WTC11 (cell line): ENCODE measurements at regions not wholly inside any gene's neighbourhood (a gene's known extent, or its start where the extent isn't known, plus 50 kb on each side); places are given as distances from the start of the nearest gene placed in this dataset.

Experiments used
- ATAC-seq: fragments of 200-7000 bp; cut with Tn5 transposase; 2 replicates; pipeline ENCODE4 v1.10.0; 2021; ENCODE audit warnings: mild to moderate bottlenecking, moderate library complexity
- CTCF ChIA-PET: fragments of 300-600 bp; sonication (Branson Sonifier 250); formaldehyde crosslinking; loops from one replicate; lab custom pipeline; 2021; ENCODE audit warnings: antibody characterized with exemption; lab: Charles Lee
- POLR2A ChIA-PET: fragments of 350-600 bp; sonication (Branson Sonifier 250); formaldehyde crosslinking; loops from one replicate; lab custom pipeline; 2021; ENCODE audit warnings: antibody characterized with exemption; lab: Charles Lee
- DNase-seq: peaks from one replicate; pipeline ENCODE4 v3.0.0; 2021; ENCODE audit warnings: low spot score
- H3K27ac Mint-ChIP-seq: 2 replicates; pipeline ENCODE4 v1.8.0; 2021; ENCODE audit warnings: mixed read lengths
- H3K27me3 Mint-ChIP-seq: 2 replicates; pipeline ENCODE4 v1.8.0; 2021; ENCODE audit warnings: low read depth, mild to moderate bottlenecking, moderate library complexity, mixed read lengths
- H3K36me3 Mint-ChIP-seq: 2 replicates; pipeline ENCODE4 v1.8.0; 2021; ENCODE audit warnings: mixed read lengths
- H3K4me1 Mint-ChIP-seq: 2 replicates; pipeline ENCODE4 v1.8.0; 2022; ENCODE audit warnings: mixed read lengths
- H3K4me3 Mint-ChIP-seq: 2 replicates; pipeline ENCODE4 v1.8.0; 2021; ENCODE audit warnings: mild to moderate bottlenecking, moderate library complexity, mixed read lengths
- H3K9me3 Mint-ChIP-seq: 2 replicates; pipeline ENCODE4 v1.8.0; 2021; ENCODE audit warnings: mixed read lengths
- ELF4 ChIP-seq: sonication (generic); formaldehyde crosslinking; IDR thresholded peaks from 2 replicates; pipeline ENCODE4 v1.8.1; 2022; ENCODE audit warnings: low read depth, mild to moderate bottlenecking, moderate library complexity, missing genetic modification reagents
- GABPB1 ChIP-seq: sonication (generic); formaldehyde crosslinking; IDR thresholded peaks from 2 replicates; pipeline ENCODE4 v1.8.1; 2023; ENCODE audit warnings: mild to moderate bottlenecking, missing genetic modification reagents
- IRF2 ChIP-seq: sonication (generic); formaldehyde crosslinking; IDR thresholded peaks from 2 replicates; pipeline ENCODE4 v1.8.0; 2022; ENCODE audit warnings: low read depth, missing genetic modification reagents, borderline replicate concordance
- KAT7 ChIP-seq: sonication (generic); formaldehyde crosslinking; IDR thresholded peaks from 2 replicates; pipeline ENCODE4 v1.8.1; 2023; ENCODE audit warnings: missing genetic modification reagents, mild to moderate bottlenecking, borderline replicate concordance
- MXD4 ChIP-seq: fragments of 250-450 bp; sonication (Bioruptor Pico); IDR thresholded peaks from 2 replicates; pipeline ENCODE4 v1.8.0; 2021; ENCODE audit warnings: mild to moderate bottlenecking, moderate library complexity, borderline replicate concordance
- NFATC4 ChIP-seq: fragments of 250-450 bp; sonication (Bioruptor Pico); IDR thresholded peaks from 2 replicates; pipeline ENCODE4 v1.9.0; 2021; ENCODE audit warnings: mild to moderate bottlenecking
- NFE2L1 ChIP-seq: sonication (generic); formaldehyde crosslinking; IDR thresholded peaks from 2 replicates; pipeline ENCODE4 v1.8.1; 2023; ENCODE audit warnings: missing genetic modification reagents
- NFYB ChIP-seq: sonication (generic); formaldehyde crosslinking; conservative IDR thresholded peaks from 2 replicates; pipeline ENCODE4 v1.8.0; 2022; ENCODE audit warnings: low read depth, missing genetic modification reagents
- NR2C2 ChIP-seq: sonication (generic); formaldehyde crosslinking; IDR thresholded peaks from 2 replicates; pipeline ENCODE4 v1.8.0; 2022; ENCODE audit warnings: mild to moderate bottlenecking, missing genetic modification reagents
- OVOL2 ChIP-seq: fragments of 250-450 bp; sonication (Bioruptor Pico); IDR thresholded peaks from 2 replicates; pipeline ENCODE4 v1.9.0; 2021; ENCODE audit warnings: mild to moderate bottlenecking, borderline replicate concordance
- RELA ChIP-seq: sonication (generic); formaldehyde crosslinking; IDR thresholded peaks from 2 replicates; pipeline ENCODE4 v1.8.1; 2022; ENCODE audit warnings: missing genetic modification reagents, mild to moderate bottlenecking, borderline replicate concordance
- SOX15 ChIP-seq: fragments of 250-450 bp; sonication (Bioruptor Pico); IDR thresholded peaks from 2 replicates; pipeline ENCODE4 v1.9.0; 2021; ENCODE audit warnings: mild to moderate bottlenecking
- TP53 ChIP-seq: sonication (generic); formaldehyde crosslinking; IDR thresholded peaks from 2 replicates; pipeline ENCODE4 v1.8.1; 2023; ENCODE audit warnings: mild to moderate bottlenecking, missing genetic modification reagents
- ZNF396 ChIP-seq: fragments of 250-450 bp; sonication (Bioruptor Pico); IDR thresholded peaks from 2 replicates; pipeline ENCODE4 v1.8.0; 2021; ENCODE audit warnings: mild to moderate bottlenecking, moderate library complexity, borderline replicate concordance
- ZNF671 ChIP-seq: fragments of 250-450 bp; sonication (Bioruptor Pico); IDR thresholded peaks from 2 replicates; pipeline ENCODE4 v1.8.0; 2021; ENCODE audit warnings: mild to moderate bottlenecking
- TF ChIP-seq, protein P1 (sequence below): sonication (generic); formaldehyde crosslinking; IDR thresholded peaks from 2 replicates; pipeline ENCODE4 v1.8.0; 2023; ENCODE audit warnings: missing genetic modification reagents, mild to moderate bottlenecking, borderline replicate concordance
- TF ChIP-seq, protein P2 (sequence below): sonication (generic); formaldehyde crosslinking; IDR thresholded peaks from 2 replicates; pipeline ENCODE4 v1.8.1; 2022; ENCODE audit warnings: mild to moderate bottlenecking, missing genetic modification reagents, moderate library complexity, borderline replicate concordance
- TF ChIP-seq, protein P3 (sequence below): sonication (generic); formaldehyde crosslinking; IDR thresholded peaks from 2 replicates; pipeline ENCODE4 v1.8.0; 2022; ENCODE audit warnings: mild to moderate bottlenecking, missing genetic modification reagents
- TF ChIP-seq, protein P4 (sequence below): sonication (generic); formaldehyde crosslinking; conservative IDR thresholded peaks from 2 replicates; pipeline ENCODE4 v1.8.1; 2023; ENCODE audit warnings: mild to moderate bottlenecking, low read depth, missing genetic modification reagents, moderate library complexity
- TF ChIP-seq, protein P5 (sequence below): fragments of 250-450 bp; sonication (Bioruptor Pico); IDR thresholded peaks from 2 replicates; pipeline ENCODE4 v1.9.0; 2021; ENCODE audit warnings: mild to moderate bottlenecking
- TF ChIP-seq, protein P6 (sequence below): sonication (generic); formaldehyde crosslinking; conservative IDR thresholded peaks from 2 replicates; pipeline ENCODE4 v1.8.1; 2022; ENCODE audit warnings: mild to moderate bottlenecking, missing genetic modification reagents

DNA sequence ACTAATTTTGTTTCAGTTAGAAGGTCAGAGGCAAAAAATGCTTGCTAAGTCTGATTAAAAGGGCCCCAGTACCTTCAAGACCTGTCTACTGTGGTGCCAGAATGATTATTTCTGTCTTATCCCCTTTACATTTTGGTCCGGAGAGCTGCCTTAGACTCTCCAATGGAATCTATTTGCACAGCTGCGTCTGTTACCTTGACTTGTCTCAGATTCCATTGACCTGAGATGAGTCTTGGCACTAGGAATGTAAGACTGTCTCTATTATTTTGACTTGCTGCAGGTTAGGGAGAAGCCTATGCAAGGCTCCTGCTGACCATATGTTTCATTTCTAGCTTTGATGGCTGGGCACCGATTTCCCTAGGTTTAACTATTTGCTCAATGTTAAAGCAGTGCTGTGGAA lies 457.6 kb downstream of the KCTD8 start:
- peak; percentile 39; the same call in 1 of the 2 replicates for ATAC-seq
- Mint-ChIP-seq H3K36me3 (no peaks in the 10 kb centered on the region), H3K4me1 (peaks cover 37% of the 10 kb centered on the region), H3K9me3 (0 out of 2 replicates have a peak, but pooled peaks cover 8% of the 10 kb centered on the region), H3K4me3 (no peak overlapping the region), H3K27me3 (no peaks in the 10 kb centered on the region), H3K27ac (no peak overlapping the region)
- ChIA-PET POLR2A (no interaction called here), CTCF (no interaction called here)
- no peak for DNase-seq
- no peak for TF ChIP-seq GABPB1 (CRISPR knock-in tag)
- TF ChIP-seq KAT7 = no peak
- no peak for TF ChIP-seq NFATC4 (CRISPR knock-in tag)
- TF ChIP-seq RELA = no peak
- no peak for TF ChIP-seq TP53 (CRISPR knock-in tag)
- TF ChIP-seq OVOL2 = no peak
- TF ChIP-seq IRF2 = no peak
- TF ChIP-seq ZNF396 (CRISPR knock-in tag) = no peak
- no peak for TF ChIP-seq NFYB (CRISPR knock-in tag)
- TF ChIP-seq MXD4 = no peak
- TF ChIP-seq NFE2L1 (CRISPR knock-in tag) = no peak

DNA sequence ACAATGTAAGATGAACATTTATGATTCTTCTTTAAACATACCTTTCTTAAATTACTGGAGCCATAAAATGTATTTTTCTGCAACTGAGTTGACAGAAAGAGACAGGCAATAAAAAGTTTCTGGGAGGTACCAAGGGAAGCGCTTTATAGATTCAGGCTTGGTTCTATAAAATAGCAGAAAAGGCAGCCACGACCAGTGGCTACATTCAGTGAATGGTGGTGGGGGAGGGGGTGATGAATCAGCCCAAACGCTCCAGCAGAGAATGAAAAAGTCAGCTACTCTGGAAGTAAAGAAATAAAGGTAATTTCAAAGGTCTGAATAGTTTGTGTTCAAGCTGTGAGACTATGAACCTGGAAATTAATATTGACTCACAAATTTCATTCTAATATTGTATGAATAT lies 456.1 kb downstream of the KCTD8 start:
- no peaks in the 10 kb centered on the region for H3K27me3 Mint-ChIP-seq
- TF ChIP-seq, protein P1, sequence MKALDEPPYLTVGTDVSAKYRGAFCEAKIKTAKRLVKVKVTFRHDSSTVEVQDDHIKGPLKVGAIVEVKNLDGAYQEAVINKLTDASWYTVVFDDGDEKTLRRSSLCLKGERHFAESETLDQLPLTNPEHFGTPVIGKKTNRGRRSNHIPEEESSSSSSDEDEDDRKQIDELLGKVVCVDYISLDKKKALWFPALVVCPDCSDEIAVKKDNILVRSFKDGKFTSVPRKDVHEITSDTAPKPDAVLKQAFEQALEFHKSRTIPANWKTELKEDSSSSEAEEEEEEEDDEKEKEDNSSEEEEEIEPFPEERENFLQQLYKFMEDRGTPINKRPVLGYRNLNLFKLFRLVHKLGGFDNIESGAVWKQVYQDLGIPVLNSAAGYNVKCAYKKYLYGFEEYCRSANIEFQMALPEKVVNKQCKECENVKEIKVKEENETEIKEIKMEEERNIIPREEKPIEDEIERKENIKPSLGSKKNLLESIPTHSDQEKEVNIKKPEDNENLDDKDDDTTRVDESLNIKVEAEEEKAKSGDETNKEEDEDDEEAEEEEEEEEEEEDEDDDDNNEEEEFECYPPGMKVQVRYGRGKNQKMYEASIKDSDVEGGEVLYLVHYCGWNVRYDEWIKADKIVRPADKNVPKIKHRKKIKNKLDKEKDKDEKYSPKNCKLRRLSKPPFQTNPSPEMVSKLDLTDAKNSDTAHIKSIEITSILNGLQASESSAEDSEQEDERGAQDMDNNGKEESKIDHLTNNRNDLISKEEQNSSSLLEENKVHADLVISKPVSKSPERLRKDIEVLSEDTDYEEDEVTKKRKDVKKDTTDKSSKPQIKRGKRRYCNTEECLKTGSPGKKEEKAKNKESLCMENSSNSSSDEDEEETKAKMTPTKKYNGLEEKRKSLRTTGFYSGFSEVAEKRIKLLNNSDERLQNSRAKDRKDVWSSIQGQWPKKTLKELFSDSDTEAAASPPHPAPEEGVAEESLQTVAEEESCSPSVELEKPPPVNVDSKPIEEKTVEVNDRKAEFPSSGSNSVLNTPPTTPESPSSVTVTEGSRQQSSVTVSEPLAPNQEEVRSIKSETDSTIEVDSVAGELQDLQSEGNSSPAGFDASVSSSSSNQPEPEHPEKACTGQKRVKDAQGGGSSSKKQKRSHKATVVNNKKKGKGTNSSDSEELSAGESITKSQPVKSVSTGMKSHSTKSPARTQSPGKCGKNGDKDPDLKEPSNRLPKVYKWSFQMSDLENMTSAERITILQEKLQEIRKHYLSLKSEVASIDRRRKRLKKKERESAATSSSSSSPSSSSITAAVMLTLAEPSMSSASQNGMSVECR (CRISPR knock-in tag) = no peak
- TF ChIP-seq, protein P2, sequence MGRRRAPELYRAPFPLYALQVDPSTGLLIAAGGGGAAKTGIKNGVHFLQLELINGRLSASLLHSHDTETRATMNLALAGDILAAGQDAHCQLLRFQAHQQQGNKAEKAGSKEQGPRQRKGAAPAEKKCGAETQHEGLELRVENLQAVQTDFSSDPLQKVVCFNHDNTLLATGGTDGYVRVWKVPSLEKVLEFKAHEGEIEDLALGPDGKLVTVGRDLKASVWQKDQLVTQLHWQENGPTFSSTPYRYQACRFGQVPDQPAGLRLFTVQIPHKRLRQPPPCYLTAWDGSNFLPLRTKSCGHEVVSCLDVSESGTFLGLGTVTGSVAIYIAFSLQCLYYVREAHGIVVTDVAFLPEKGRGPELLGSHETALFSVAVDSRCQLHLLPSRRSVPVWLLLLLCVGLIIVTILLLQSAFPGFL = no peak
- TF ChIP-seq TP53 (CRISPR knock-in tag) (no peak), NFATC4 (CRISPR knock-in tag) (no peak), ZNF671 (CRISPR knock-in tag) (no peak), NFYB (CRISPR knock-in tag) (no peak), ELF4 (CRISPR knock-in tag) (no peak), SOX15 (CRISPR knock-in tag) (no peak), NR2C2 (CRISPR knock-in tag) (no peak)
- TF ChIP-seq, protein P3, sequence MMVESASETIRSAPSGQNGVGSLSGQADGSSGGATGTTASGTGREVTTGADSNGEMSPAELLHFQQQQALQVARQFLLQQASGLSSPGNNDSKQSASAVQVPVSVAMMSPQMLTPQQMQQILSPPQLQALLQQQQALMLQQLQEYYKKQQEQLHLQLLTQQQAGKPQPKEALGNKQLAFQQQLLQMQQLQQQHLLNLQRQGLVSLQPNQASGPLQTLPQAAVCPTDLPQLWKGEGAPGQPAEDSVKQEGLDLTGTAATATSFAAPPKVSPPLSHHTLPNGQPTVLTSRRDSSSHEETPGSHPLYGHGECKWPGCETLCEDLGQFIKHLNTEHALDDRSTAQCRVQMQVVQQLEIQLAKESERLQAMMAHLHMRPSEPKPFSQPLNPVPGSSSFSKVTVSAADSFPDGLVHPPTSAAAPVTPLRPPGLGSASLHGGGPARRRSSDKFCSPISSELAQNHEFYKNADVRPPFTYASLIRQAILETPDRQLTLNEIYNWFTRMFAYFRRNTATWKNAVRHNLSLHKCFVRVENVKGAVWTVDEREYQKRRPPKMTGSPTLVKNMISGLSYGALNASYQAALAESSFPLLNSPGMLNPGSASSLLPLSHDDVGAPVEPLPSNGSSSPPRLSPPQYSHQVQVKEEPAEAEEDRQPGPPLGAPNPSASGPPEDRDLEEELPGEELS (CRISPR knock-in tag) = no peak
- TF ChIP-seq, protein P4, sequence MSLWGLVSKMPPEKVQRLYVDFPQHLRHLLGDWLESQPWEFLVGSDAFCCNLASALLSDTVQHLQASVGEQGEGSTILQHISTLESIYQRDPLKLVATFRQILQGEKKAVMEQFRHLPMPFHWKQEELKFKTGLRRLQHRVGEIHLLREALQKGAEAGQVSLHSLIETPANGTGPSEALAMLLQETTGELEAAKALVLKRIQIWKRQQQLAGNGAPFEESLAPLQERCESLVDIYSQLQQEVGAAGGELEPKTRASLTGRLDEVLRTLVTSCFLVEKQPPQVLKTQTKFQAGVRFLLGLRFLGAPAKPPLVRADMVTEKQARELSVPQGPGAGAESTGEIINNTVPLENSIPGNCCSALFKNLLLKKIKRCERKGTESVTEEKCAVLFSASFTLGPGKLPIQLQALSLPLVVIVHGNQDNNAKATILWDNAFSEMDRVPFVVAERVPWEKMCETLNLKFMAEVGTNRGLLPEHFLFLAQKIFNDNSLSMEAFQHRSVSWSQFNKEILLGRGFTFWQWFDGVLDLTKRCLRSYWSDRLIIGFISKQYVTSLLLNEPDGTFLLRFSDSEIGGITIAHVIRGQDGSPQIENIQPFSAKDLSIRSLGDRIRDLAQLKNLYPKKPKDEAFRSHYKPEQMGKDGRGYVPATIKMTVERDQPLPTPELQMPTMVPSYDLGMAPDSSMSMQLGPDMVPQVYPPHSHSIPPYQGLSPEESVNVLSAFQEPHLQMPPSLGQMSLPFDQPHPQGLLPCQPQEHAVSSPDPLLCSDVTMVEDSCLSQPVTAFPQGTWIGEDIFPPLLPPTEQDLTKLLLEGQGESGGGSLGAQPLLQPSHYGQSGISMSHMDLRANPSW = no peak
- TF ChIP-seq, protein P5, sequence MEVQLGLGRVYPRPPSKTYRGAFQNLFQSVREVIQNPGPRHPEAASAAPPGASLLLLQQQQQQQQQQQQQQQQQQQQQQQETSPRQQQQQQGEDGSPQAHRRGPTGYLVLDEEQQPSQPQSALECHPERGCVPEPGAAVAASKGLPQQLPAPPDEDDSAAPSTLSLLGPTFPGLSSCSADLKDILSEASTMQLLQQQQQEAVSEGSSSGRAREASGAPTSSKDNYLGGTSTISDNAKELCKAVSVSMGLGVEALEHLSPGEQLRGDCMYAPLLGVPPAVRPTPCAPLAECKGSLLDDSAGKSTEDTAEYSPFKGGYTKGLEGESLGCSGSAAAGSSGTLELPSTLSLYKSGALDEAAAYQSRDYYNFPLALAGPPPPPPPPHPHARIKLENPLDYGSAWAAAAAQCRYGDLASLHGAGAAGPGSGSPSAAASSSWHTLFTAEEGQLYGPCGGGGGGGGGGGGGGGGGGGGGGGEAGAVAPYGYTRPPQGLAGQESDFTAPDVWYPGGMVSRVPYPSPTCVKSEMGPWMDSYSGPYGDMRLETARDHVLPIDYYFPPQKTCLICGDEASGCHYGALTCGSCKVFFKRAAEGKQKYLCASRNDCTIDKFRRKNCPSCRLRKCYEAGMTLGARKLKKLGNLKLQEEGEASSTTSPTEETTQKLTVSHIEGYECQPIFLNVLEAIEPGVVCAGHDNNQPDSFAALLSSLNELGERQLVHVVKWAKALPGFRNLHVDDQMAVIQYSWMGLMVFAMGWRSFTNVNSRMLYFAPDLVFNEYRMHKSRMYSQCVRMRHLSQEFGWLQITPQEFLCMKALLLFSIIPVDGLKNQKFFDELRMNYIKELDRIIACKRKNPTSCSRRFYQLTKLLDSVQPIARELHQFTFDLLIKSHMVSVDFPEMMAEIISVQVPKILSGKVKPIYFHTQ (CRISPR knock-in tag) = no peak
- TF ChIP-seq, protein P6, sequence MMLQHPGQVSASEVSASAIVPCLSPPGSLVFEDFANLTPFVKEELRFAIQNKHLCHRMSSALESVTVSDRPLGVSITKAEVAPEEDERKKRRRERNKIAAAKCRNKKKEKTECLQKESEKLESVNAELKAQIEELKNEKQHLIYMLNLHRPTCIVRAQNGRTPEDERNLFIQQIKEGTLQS (CRISPR knock-in tag) = no peak
- ATAC-seq = peak; percentile 46; the same call in 1 of the 2 replicates

More for the DNA sequence above, 456.1 kb downstream of the KCTD8 start:
- no peaks in the 10 kb centered on the region for H3K36me3 Mint-ChIP-seq
- no peak overlapping the region for H3K4me3 Mint-ChIP-seq
- POLR2A ChIA-PET = no interaction called here
- 0 out of 2 replicates have a peak, but pooled peaks cover 4% of the 10 kb centered on the region for H3K9me3 Mint-ChIP-seq
- DNase-seq = no peak
- CTCF ChIA-PET = no interaction called here
- peaks cover 37% of the 10 kb centered on the region for H3K4me1 Mint-ChIP-seq
- no peak overlapping the region for H3K27ac Mint-ChIP-seq
